MV-4-11 (cell line): ENCODE measurements at regions not wholly inside any gene's neighbourhood (a gene's known extent, or its start where the extent isn't known, plus 50 kb on each side); places are given as distances from the start of the nearest gene placed in this dataset.

Experiments used
- DNase-seq: peaks from one replicate; lab custom pipeline; 2025; lab: John Stamatoyannopoulos, UW

DNA sequence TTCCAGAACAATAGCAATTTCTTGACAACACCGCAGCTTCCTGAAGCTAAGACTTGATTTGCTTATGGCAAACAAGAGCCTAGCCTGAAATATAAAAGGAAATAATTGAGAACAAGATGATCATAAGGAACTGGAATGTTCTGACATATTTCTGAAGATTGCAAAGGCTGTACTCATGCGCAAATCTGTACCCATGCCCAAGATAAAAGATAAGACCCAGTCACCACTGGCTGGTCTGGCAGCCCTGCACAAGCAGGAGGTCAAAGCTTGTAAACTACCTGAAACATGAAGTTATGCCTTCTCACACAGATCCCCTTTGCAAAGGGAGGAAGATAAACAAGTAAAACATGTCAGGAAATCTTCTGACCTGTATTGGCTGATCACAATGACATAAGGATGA lies 160.8 kb upstream of the GYPC start:
- no peak for DNase-seq

- DNase-seq: no peak
Observed at GRCh38 chr2:126496493-126496892, 159.5 kb upstream of the GYPC start.

DNA sequence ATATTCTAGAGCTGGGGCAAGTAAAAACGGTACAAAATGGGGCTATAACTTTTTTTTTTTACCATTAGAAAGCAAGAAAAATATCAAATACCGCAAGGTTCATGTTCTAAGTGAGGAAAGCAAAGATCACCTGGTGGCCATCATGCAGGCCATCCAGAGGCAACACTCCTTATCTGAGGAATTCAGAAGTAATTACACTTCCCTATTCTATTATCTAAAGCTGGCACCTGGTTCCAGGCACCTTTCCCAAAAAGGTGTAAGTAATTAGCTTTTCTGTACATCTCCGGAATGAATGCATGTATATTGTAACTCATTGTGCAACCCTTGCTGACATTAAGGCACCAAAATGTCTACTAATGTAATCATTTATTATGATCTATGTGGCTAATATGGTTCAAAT lies 152.5 kb upstream of the GYPC start:
- DNase-seq: no peak

- DNase-seq: no peak
Observed at GRCh38 chr2:126504949-126505348, 151.0 kb upstream of the GYPC start.

GRCh38 chr2:126506786-126507185 lies 149.2 kb upstream of the GYPC start:
- no peak for DNase-seq

GRCh38 chr2:126507425-126507911 lies 148.5 kb upstream of the GYPC start:
- no peak for DNase-seq

DNA sequence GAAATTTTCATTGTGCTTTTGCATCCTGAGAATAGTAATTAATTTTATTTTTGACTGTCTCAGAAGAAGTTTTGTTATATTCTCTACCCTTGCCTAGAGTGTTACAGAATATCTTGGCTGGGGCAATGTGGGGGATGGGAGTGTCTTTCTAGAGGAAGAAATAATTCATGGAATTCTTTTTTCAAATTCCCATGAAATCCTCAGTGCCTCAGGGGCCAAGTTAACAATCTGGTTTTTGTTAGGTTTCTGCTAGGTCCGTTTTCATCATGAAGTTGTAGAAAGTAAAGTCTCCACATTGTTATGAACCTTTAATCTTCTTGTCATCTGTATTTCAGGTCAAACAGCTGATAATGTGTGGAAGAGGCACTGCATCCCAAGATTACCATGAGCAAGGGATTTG lies 145.6 kb upstream of the GYPC start:
- DNase-seq: no peak

- DNase-seq: no peak
Observed at GRCh38 chr2:126510960-126511359, 145.0 kb upstream of the GYPC start.

GRCh38 chr2:126512026-126512425 lies 143.9 kb upstream of the GYPC start:
- DNase-seq: no peak

DNA sequence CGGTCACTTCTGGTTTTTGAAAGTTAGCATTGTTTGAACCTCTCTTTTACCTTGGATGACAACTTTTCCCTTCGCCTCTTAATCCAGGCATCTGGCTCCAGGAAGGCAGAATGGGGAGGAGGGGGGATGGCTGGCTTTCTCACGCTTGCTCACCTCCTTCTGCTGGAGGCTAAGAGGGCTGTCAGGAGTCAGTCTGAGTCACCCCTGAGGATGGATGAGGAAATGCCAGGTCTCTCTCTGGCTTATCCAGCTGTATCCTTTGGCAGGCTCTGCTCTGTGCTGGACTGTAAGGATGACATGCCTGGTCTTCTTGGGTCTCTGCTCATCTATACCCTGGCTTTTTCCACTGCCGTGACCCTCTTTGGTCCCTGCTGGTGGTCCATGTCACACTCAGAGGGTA lies 142.9 kb upstream of the GYPC start:
- no peak for DNase-seq

DNA sequence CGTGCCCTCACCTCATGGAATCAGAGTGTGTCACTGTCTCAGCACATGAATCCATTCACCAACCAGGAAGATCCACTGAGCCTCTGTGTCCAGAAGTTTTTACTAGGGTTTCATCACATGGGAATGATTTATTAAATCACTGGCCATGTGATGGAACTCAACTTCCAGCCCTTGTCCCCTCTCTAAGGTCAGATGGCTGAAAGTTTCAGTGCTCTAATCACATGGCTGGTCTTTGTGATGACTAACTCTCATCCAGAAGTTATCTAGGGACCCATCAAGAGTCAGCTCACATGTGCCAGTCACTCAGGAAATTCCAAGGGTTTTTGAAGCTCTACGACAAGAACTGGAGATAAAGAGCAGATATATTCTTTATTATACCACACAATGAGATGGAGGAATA lies 140.5 kb upstream of the GYPC start:
- DNase-seq: no peak

- DNase-seq: no peak
Observed at GRCh38 chr2:126518196-126518595, 137.8 kb upstream of the GYPC start.

DNA sequence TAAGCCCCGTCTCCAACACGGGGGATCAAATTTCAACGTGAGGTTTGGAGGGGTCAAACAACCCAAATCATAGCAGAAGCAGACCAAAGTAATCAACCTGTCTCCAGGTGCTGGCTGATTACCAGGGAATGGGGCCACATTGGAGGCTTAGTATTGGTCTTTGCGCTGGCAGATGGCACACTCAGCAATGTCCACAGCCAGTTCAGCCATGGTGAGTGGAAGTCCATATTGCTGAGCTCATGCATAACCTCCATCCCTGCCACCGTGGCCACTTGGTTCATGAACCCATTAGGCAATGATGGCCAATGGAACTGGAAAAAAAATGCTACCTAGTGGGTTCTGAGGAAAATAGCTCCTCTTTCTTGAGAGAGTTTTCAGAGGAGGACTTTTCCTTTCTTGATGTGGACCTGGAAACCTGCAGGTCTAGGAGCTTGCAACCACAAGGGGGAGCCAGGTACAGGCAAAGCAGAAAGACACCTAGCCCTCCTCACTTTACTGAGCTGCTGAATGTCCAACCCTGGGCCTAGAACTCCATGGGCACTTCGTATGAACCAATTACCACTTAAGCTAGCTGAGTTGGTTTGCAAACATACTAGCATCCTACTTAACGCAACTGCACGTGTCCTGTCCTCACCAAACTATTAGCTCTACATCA lies 128.0 kb upstream of the GYPC start:
- DNase-seq: no peak

GRCh38 chr2:126531029-126531428 lies 124.9 kb upstream of the GYPC start:
- no peak for DNase-seq

DNA sequence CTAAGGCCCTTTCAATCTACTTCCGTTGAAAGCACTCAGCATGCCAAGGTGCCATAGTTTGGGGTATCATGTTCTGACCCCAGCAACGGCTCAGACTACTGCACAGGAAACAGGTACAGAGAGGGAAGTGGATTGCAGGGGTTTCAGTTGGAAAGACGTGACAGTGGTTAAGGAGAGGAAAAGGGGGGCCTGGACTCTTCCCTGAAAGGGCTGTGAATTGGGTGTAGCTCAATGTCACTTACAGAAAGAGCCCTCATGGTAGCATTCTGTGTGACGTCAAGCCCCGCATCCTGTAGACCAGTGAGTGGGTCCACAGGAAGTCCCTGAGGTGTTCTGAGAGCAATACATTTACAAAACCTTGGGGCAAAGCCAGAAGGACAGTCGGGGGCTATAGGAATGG lies 121.5 kb upstream of the GYPC start:
- no peak for DNase-seq

DNA sequence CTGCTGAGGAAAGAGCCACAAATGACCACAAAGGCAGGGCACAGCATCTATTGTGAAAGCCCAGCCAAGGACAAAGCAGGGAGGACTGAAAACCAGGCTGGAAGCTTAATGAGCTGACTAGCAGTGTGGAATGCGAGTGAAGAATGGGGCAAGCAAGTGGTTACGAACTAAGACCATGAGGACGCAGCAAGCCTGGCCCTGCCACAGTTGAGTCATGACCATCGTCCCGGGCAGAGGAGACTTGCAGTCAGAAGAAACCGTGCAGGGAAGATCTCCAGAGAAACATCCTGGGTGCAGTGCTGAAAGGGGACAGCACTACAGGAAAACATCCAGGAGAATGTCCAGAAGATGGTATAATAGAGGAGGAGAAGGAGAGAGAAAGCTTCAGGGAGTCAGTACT lies 120.5 kb upstream of the GYPC start:
- no peak for DNase-seq

GRCh38 chr2:126536605-126537200 lies 119.3 kb upstream of the GYPC start:
- no peak for DNase-seq

DNA sequence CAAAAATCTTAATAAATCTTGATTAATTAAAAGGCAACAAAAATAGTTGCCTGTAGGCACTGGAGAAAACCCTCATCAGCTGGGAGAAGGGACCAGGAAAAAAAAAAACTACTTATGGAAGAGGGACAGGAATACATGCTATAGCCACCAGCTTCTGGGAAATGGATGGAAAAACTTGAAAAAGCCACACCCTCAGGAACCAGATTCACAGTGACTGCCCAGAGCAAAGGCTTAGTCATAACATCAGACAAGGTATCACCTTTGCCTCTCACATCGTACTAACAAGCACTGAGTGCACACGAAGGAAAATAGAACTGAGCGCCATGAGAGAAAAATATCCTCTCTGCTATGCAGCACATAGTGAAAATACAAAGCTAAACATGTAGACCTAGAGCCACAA lies 116.9 kb upstream of the GYPC start:
- no peak for DNase-seq

DNA sequence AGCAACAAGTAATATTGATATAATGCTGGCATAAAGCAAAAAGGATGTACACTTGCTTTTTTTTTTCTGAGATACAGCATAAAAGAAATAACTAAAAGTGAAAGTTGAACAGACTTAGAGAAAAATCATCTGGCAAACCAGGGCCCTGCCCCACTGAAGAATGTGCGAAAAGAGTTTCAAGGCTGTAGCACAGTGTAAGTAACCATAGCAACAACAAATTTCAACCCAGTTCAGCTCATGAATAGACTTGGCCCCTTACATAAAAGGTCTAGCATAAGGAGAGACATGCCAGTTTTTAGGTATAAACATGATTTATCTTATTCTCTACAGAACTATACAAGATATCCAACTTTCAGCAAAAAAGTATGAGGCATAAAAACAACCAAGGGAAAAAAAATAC lies 113.7 kb upstream of the GYPC start:
- no peak for DNase-seq

GRCh38 chr2:126543081-126543480 lies 112.9 kb upstream of the GYPC start:
- peak; percentile 32 for DNase-seq

GRCh38 chr2:126558029-126558428 lies 97.9 kb upstream of the GYPC start:
- no peak for DNase-seq

DNA sequence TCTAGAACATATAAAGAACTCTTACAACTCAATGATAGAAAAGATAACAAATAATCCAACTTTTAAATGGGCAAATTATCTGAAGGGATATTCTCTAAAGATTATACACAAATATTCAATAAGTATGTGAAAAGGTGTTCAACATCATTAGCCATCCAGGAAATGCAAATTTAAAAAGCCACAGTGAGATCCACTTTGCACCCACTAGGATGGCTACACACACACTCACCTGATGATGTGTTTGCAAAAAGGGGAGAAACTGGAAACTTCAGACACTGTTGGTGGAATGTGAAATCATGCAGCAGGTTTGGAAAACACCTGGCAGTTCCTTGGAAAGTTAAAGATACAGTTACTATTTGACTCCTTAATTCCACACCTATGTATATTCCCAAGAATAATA lies 87.2 kb upstream of the GYPC start:
- DNase-seq: no peak

GRCh38 chr2:126571403-126571802 lies 84.6 kb upstream of the GYPC start:
- DNase-seq: peak; percentile 1

- DNase-seq: no peak
Observed at GRCh38 chr2:126575631-126576030, 80.3 kb upstream of the GYPC start.
